Smooth muscle cell (in vitro differentiated cells): ENCODE measurements at regions not wholly inside any gene's neighbourhood (a gene's known extent, or its start where the extent isn't known, plus 50 kb on each side); places are given as distances from the start of the nearest gene placed in this dataset.
A peak's percentile ranks its signal among the peaks of the same experiment; 100 is the strongest.

Experiments
- DNase-seq: peaks from one replicate; lab custom pipeline; 2025; ENCODE audit not compliant: unreplicated experiment; lab: John Stamatoyannopoulos, UW
- H2AFZ ChIP-seq: fragments of 200-600 bp; sonication (generic); 2 replicates; pipeline ENCODE4 v1.6.0; 2016; ENCODE audit warnings: antibody characterized with exemption, low read depth, mild to moderate bottlenecking
- H3F3A ChIP-seq: fragments of 200-600 bp; sonication (generic); 2 replicates; pipeline ENCODE4 v1.6.0; 2017; ENCODE audit warnings: antibody characterized with exemption, low read depth
- H3K27ac ChIP-seq: fragments of 200-600 bp; sonication (generic); 2 replicates; pipeline ENCODE4 v1.5.1; 2016; ENCODE audit warnings: low read depth, mild to moderate bottlenecking
- H3K27me3 ChIP-seq: fragments of 200-600 bp; sonication (generic); 2 replicates; pipeline ENCODE4 v1.6.1; 2016; ENCODE audit warnings: low read depth, mild to moderate bottlenecking
- H3K36me3 ChIP-seq: fragments of 200-600 bp; sonication (generic); 2 replicates; pipeline ENCODE4 v1.5.1; 2016; ENCODE audit warnings: low read depth
- H3K4me1 ChIP-seq: fragments of 200-600 bp; sonication (generic); 2 replicates; pipeline ENCODE4 v1.5.1; 2016; ENCODE audit warnings: low read depth
- H3K4me2 ChIP-seq: fragments of 200-600 bp; sonication (generic); 2 replicates; pipeline ENCODE4 v1.6.0; 2016; ENCODE audit warnings: mild to moderate bottlenecking
- H3K4me3 ChIP-seq: fragments of 200-600 bp; sonication (generic); 2 replicates; pipeline ENCODE4 v1.5.1; 2016; ENCODE audit warnings: mild to moderate bottlenecking
- H3K79me2 ChIP-seq: fragments of 200-600 bp; sonication (generic); 2 replicates; pipeline ENCODE4 v1.6.0; 2016; ENCODE audit warnings: low read depth, mild to moderate bottlenecking
- H3K9ac ChIP-seq: fragments of 200-600 bp; sonication (generic); 2 replicates; pipeline ENCODE4 v1.6.0; 2016; ENCODE audit warnings: low read depth
- H3K9me3 ChIP-seq: fragments of 200-600 bp; sonication (generic); replicated peaks from 2 replicates; pipeline ENCODE4 v1.5.1; 2016; ENCODE audit warnings: low read depth
- H4K20me1 ChIP-seq: fragments of 200-600 bp; sonication (generic); 2 replicates; pipeline ENCODE4 v1.6.0; 2016; ENCODE audit warnings: low read depth
- CTCF ChIP-seq: fragments of 200-600 bp; sonication (generic); IDR thresholded peaks from 2 replicates; pipeline ENCODE4 v1.5.1; 2017; ENCODE audit warnings: borderline replicate concordance, mild to moderate bottlenecking, antibody characterized with exemption; ENCODE audit not compliant: insufficient read depth, poor library complexity, severe bottlenecking
- WGBS: methylation state at CpG from one replicate; pipeline ENCODE4 v1.1.7; 2016; ENCODE audit warnings: low lambda C conversion rate; 5-methylcytosine and 5-hydroxymethylcytosine counted together

- Histone ChIP-seq H3F3A (peaks cover 3% of the 10 kb centered on the region), H3K27me3 (no peaks in the 10 kb centered on the region), H3K4me2 (no peak overlapping the region), H3K27ac (no peak overlapping the region), H3K9me3 (no peaks in the 10 kb centered on the region), H3K4me3 (no peak overlapping the region), H3K79me2 (no peaks in the 10 kb centered on the region), H2AFZ (no peak overlapping the region), H4K20me1 (no peaks in the 10 kb centered on the region), H3K36me3 (no peaks in the 10 kb centered on the region), H3K4me1 (peaks cover 53% of the 10 kb centered on the region), H3K9ac (no peak overlapping the region)
- 85% methylated on average over 17 of the region's 17 CpGs for WGBS
- DNase-seq = no peak
- no peak for TF ChIP-seq CTCF
These were observed 65.2 kb upstream of the NECTIN1 start for GRCh38 chr11:119794141-119794665.

GRCh38 chr11:119793335-119793984 lies 64.5 kb upstream of the NECTIN1 start:
- Histone ChIP-seq H3K36me3 (no peaks in the 10 kb centered on the region), H3K79me2 (no peaks in the 10 kb centered on the region), H3K27me3 (no peaks in the 10 kb centered on the region), H3K27ac (no peak overlapping the region), H2AFZ (no peak overlapping the region), H3F3A (peaks cover 3% of the 10 kb centered on the region), H4K20me1 (no peaks in the 10 kb centered on the region), H3K4me2 (no peak overlapping the region), H3K4me3 (no peak overlapping the region), H3K9ac (no peak overlapping the region), H3K9me3 (no peaks in the 10 kb centered on the region), H3K4me1 (peaks cover 50% of the 10 kb centered on the region)
- DNase-seq = no peak
- 76% methylated on average over 10 of the region's 10 CpGs for WGBS
- TF ChIP-seq CTCF = no peak

GRCh38 chr11:119791701-119792151 lies 62.7 kb upstream of the NECTIN1 start:
- TF ChIP-seq CTCF = no peak
- Histone ChIP-seq H4K20me1 (no peaks in the 10 kb centered on the region), H3K4me3 (no peak overlapping the region), H3K9ac (no peak overlapping the region), H3K79me2 (no peaks in the 10 kb centered on the region), H3K9me3 (no peaks in the 10 kb centered on the region), H3K36me3 (no peaks in the 10 kb centered on the region), H3F3A (peaks cover 3% of the 10 kb centered on the region), H2AFZ (no peak overlapping the region), H3K27ac (peak overlapping the region; percentile 51), H3K4me1 (peaks cover 36% of the 10 kb centered on the region), H3K27me3 (no peaks in the 10 kb centered on the region), H3K4me2 (peak overlapping the region; percentile 23)
- DNase-seq = no peak
- 8% methylated on average over 6 of the region's 6 CpGs for WGBS

GRCh38 chr11:119791047-119791446 lies 62.0 kb upstream of the NECTIN1 start:
- no peak overlapping the region for H3K4me2 ChIP-seq
- no peak overlapping the region for H3K4me3 ChIP-seq
- no peaks in the 10 kb centered on the region for H3K27me3 ChIP-seq
- no peaks in the 10 kb centered on the region for H4K20me1 ChIP-seq
- peaks cover 29% of the 10 kb centered on the region for H3K4me1 ChIP-seq
- no peak overlapping the region for H2AFZ ChIP-seq
- H3K9me3 ChIP-seq = no peaks in the 10 kb centered on the region
- peaks cover 3% of the 10 kb centered on the region for H3F3A ChIP-seq
- 61% methylated on average over 6 of the region's 6 CpGs for WGBS
- no peak overlapping the region for H3K9ac ChIP-seq
- no peaks in the 10 kb centered on the region for H3K36me3 ChIP-seq
- H3K27ac ChIP-seq = no peak overlapping the region
- no peak for DNase-seq
- TF ChIP-seq CTCF = no peak
- H3K79me2 ChIP-seq = no peaks in the 10 kb centered on the region
